Lower leg skin (tissue), 4 donors: ENCODE measurements at regions not wholly inside any gene's neighbourhood (a gene's known extent, or its start where the extent isn't known, plus 50 kb on each side); places are given as distances from the start of the nearest gene placed in this dataset.

Source experiments
- DNase-seq, 2 donors: peaks; one replicate each; pipeline ENCODE4 v3.0.0-alpha.2; 2019; ENCODE audit warnings: low spot score in 2 of 2
- H3K4me3 ChIP-seq: fragments of 200-600 bp; sonication (generic); 2 replicates; pipeline ENCODE4 v1.5.1; 2017; ENCODE audit warnings: mild to moderate bottlenecking, low read depth; ENCODE audit not compliant: poor library complexity, severe bottlenecking
- CTCF ChIP-seq, 3 donors: fragments of 450-650 bp; IDR thresholded peaks; one replicate each; pipeline ENCODE4 v1.5.1; 2016; ENCODE audit warnings: antibody characterized with exemption in 3 of 3, mild to moderate bottlenecking in 3 of 3, moderate library complexity in 2 of 3
- POLR2A ChIP-seq, 2 donors: fragments of 450-650 bp; IDR thresholded peaks; one replicate each; pipeline ENCODE4 v1.6.1; 2016 to 2017; ENCODE audit warnings: antibody characterized with exemption in 2 of 2, mild to moderate bottlenecking in 1 of 2, moderate library complexity in 1 of 2
- WGBS, 2 donors: methylation state at CpG; one replicate each; pipeline ENCODE4 v1.1.5; 2018; 5-methylcytosine and 5-hydroxymethylcytosine counted together
- intact Hi-C: fragments of 100-400 bp; cut with DNase I; formaldehyde crosslinking; loops from one replicate; pipeline ENCODE4 v1.15.0; 2023; ENCODE audit warnings: low total_unique reads

- intact Hi-C loops, result no loop called here
- 51 to 53% methylated on average over 3 of the region's 3 CpGs for WGBS, 2 donors
- no peak for TF ChIP-seq CTCF (IDR thresholded peaks at IDR 0.05)
- TF ChIP-seq POLR2A (IDR thresholded peaks at IDR 0.05), result no peak
- H3K4me3 ChIP-seq, result no peak overlapping the region
- peak in 1 of 2 donors; percentile 43 for DNase-seq
Observed at GRCh38 chr2:45337481-45337880, 273.6 kb downstream of the SRBD1 start.

- no peak for TF ChIP-seq CTCF (IDR thresholded peaks at IDR 0.05)
- no peak for TF ChIP-seq POLR2A (IDR thresholded peaks at IDR 0.05)
- H3K4me3 ChIP-seq, result no peak overlapping the region
- no peak for DNase-seq
- intact Hi-C loops, result no loop called here
- 91 to 93% methylated on average over 16 to 17 of the region's 17 CpGs for WGBS, 2 donors
Observed at GRCh38 chr2:45334205-45334604, 276.9 kb downstream of the SRBD1 start.

GRCh38 chr2:45332567-45332966 lies 278.5 kb downstream of the SRBD1 start:
- DNase-seq, result no peak
- no peak overlapping the region for H3K4me3 ChIP-seq
- intact Hi-C loops, result no loop called here
- WGBS, 2 donors, result 86 to 100% methylated on average over 1 of the region's 1 CpG
- TF ChIP-seq POLR2A (IDR thresholded peaks at IDR 0.05), result no peak
- no peak for TF ChIP-seq CTCF (IDR thresholded peaks at IDR 0.05)

GRCh38 chr2:45332094-45332493 lies 279.0 kb downstream of the SRBD1 start:
- TF ChIP-seq CTCF (IDR thresholded peaks at IDR 0.05) (no peak), POLR2A (IDR thresholded peaks at IDR 0.05) (no peak)
- H3K4me3 ChIP-seq, result no peak overlapping the region
- DNase-seq, result no peak
- intact Hi-C loops, result no loop called here

- WGBS, 2 donors, result 65 to 69% methylated on average over 7 of the region's 7 CpGs
- TF ChIP-seq POLR2A (IDR thresholded peaks at IDR 0.05), result no peak
- no peak for TF ChIP-seq CTCF (IDR thresholded peaks at IDR 0.05)
- intact Hi-C loops, result no loop called here
Observed at GRCh38 chr2:45331410-45331786, 279.7 kb downstream of the SRBD1 start.

GRCh38 chr2:45330637-45331409 lies 280.2 kb downstream of the SRBD1 start:
- intact Hi-C loops, result no loop called here
- no peak overlapping the region for H3K4me3 ChIP-seq
- TF ChIP-seq POLR2A (IDR thresholded peaks at IDR 0.05) (no peak), CTCF (IDR thresholded peaks at IDR 0.05) (no peak)
- WGBS, 2 donors, result 62 to 66% methylated on average over 8 of the region's 8 CpGs
- DNase-seq, result no peak

More at GRCh38 chr2:45331410-45331786, 279.7 kb downstream of the SRBD1 start:
- DNase-seq, result no peak
- no peak overlapping the region for H3K4me3 ChIP-seq
